H9 (cell line): ENCODE measurements at regions not wholly inside any gene's neighbourhood (a gene's known extent, or its start where the extent isn't known, plus 50 kb on each side); places are given as distances from the start of the nearest gene placed in this dataset.

Experiments used
- DNase-seq: peaks from one replicate; pipeline ENCODE4 v3.0.0-alpha.2; 2017
- H2AFZ ChIP-seq: one replicate; pipeline ENCODE4 v1.6.1; 2013; ENCODE audit warnings: mild to moderate bottlenecking, low read length, control low read depth, moderate library complexity
- H2AK5ac ChIP-seq: 2 replicates; pipeline ENCODE4 v1.6.1; 2013; ENCODE audit warnings: low read length, control low read depth, mixed read lengths; ENCODE audit not compliant: insufficient read length
- H2BK120ac ChIP-seq: one replicate; pipeline ENCODE4 v1.6.1; 2013; ENCODE audit warnings: low read depth, mild to moderate bottlenecking, low read length, control low read depth, inconsistent platforms; ENCODE audit not compliant: poor library complexity, severe bottlenecking
- H2BK12ac ChIP-seq: 2 replicates; pipeline ENCODE4 v1.6.1; 2013; ENCODE audit warnings: low read length, control low read depth, mixed read lengths, low read depth; ENCODE audit not compliant: insufficient read length
- H2BK15ac ChIP-seq: 2 replicates; pipeline ENCODE4 v1.6.1; 2013; ENCODE audit warnings: low read depth, low read length, control low read depth
- H2BK20ac ChIP-seq: one replicate; pipeline ENCODE4 v1.6.1; 2013; ENCODE audit warnings: low read depth, mild to moderate bottlenecking, low read length, control low read depth, inconsistent platforms; ENCODE audit not compliant: poor library complexity, severe bottlenecking
- H2BK5ac ChIP-seq: 2 replicates; pipeline ENCODE4 v1.6.1; 2013; ENCODE audit warnings: low read length, control low read depth, mixed read lengths; ENCODE audit not compliant: insufficient read length
- H3K14ac ChIP-seq: 2 replicates; pipeline ENCODE4 v1.6.1; 2013; ENCODE audit warnings: low read length, control low read depth; ENCODE audit not compliant: insufficient read depth
- H3K18ac ChIP-seq: 2 replicates; pipeline ENCODE4 v1.6.1; 2013; ENCODE audit warnings: low read depth, mild to moderate bottlenecking, mixed read lengths, low read length, control low read depth; ENCODE audit not compliant: insufficient read length
- H3K23ac ChIP-seq: 2 replicates; pipeline ENCODE4 v1.6.1; 2013; ENCODE audit warnings: low read length, control low read depth, mixed read lengths, low read depth; ENCODE audit not compliant: insufficient read length
- H3K23me2 ChIP-seq: 2 replicates; pipeline ENCODE4 v1.6.1; 2013; ENCODE audit warnings: low read depth, mild to moderate bottlenecking, mixed read lengths, low read length, control low read depth; ENCODE audit not compliant: insufficient read length, poor library complexity, severe bottlenecking
- H3K27ac ChIP-seq: 2 replicates; pipeline ENCODE4 v1.5.1; 2013; ENCODE audit warnings: low read length, control low read depth, mixed read lengths, low read depth; ENCODE audit not compliant: insufficient read length
- H3K27me3 ChIP-seq: 2 replicates; pipeline ENCODE4 v1.6.1; 2013; ENCODE audit warnings: low read length, control low read depth, inconsistent platforms; ENCODE audit not compliant: insufficient read depth
- H3K4ac ChIP-seq: 2 replicates; pipeline ENCODE4 v1.6.1; 2013; ENCODE audit warnings: low read depth, mild to moderate bottlenecking, control low read depth, inconsistent platforms, low read length, moderate library complexity
- H3K4me1 ChIP-seq: 2 replicates; pipeline ENCODE4 v1.6.1; 2013; ENCODE audit warnings: low read length, control low read depth, inconsistent platforms; ENCODE audit not compliant: insufficient read depth
- H3K4me2 ChIP-seq: 2 replicates; pipeline ENCODE4 v1.6.1; 2013; ENCODE audit warnings: low read length, control low read depth, mixed read lengths; ENCODE audit not compliant: insufficient read length, insufficient read depth
- H3K56ac ChIP-seq: 2 replicates; pipeline ENCODE4 v1.6.1; 2013; ENCODE audit warnings: low read depth, mild to moderate bottlenecking, mixed read lengths, low read length, control low read depth; ENCODE audit not compliant: insufficient read length
- H3K79me1 ChIP-seq: 2 replicates; pipeline ENCODE4 v1.6.1; 2013; ENCODE audit warnings: low read depth, mild to moderate bottlenecking, moderate library complexity, low read length, control low read depth, inconsistent platforms; ENCODE audit not compliant: insufficient read depth, poor library complexity, severe bottlenecking
- H3K79me2 ChIP-seq: 2 replicates; pipeline ENCODE4 v1.6.1; 2013; ENCODE audit warnings: low read length, control low read depth, inconsistent platforms; ENCODE audit not compliant: insufficient read depth
- H3K9ac ChIP-seq: 2 replicates; pipeline ENCODE4 v1.6.1; 2013; ENCODE audit warnings: low read length, control low read depth, mixed read lengths; ENCODE audit not compliant: insufficient read length; ENCODE audit errors: extremely low read depth
- H3K9me3 ChIP-seq: one replicate; pipeline ENCODE4 v1.6.1; 2013; ENCODE audit warnings: low read depth, low read length, inconsistent platforms; ENCODE audit not compliant: control insufficient read depth
- H3T11ph ChIP-seq: one replicate; pipeline ENCODE4 v1.6.1; 2013; ENCODE audit warnings: mild to moderate bottlenecking, low read length, control low read depth, inconsistent platforms
- H4K20me1 ChIP-seq: one replicate; pipeline ENCODE4 v1.6.1; 2013; ENCODE audit not compliant: control insufficient read depth, insufficient read length, insufficient read depth
- H4K5ac ChIP-seq: 2 replicates; pipeline ENCODE4 v1.6.1; 2013; ENCODE audit warnings: low read depth, mild to moderate bottlenecking, mixed read lengths, low read length, control low read depth; ENCODE audit not compliant: insufficient read length
- H4K8ac ChIP-seq: replicated peaks from 2 replicates; pipeline ENCODE4 v1.6.1; 2013; ENCODE audit warnings: low read length, control low read depth, mixed read lengths, low read depth; ENCODE audit not compliant: insufficient read length
- H4K91ac ChIP-seq: 2 replicates; pipeline ENCODE4 v1.6.1; 2013; ENCODE audit warnings: low read depth, mild to moderate bottlenecking, moderate library complexity, mixed read lengths, low read length, control low read depth; ENCODE audit not compliant: insufficient read length
- H3K27ac Mint-ChIP-seq, 3 experiments: 2 replicates in 2 of 3; 3 replicates in 1 of 3; pipeline ENCODE4 v1.8.0; 2020 to 2021; ENCODE audit warnings: mixed read lengths in 3 of 3, mild to moderate bottlenecking in 1 of 3, moderate library complexity in 1 of 3
- H3K27me3 Mint-ChIP-seq: 2 replicates; pipeline ENCODE4 v1.8.0; 2021; ENCODE audit warnings: low read depth, mild to moderate bottlenecking, moderate library complexity, mixed read lengths
- H3K36me3 Mint-ChIP-seq, 3 experiments: 2 replicates in 2 of 3; 3 replicates in 1 of 3; pipeline ENCODE4 v1.8.0; 2020 to 2021; ENCODE audit warnings: low read depth in 3 of 3, mixed read lengths in 3 of 3; ENCODE audit not compliant: insufficient read depth in 1 of 3
- H3K4me1 Mint-ChIP-seq, 2 experiments: 2 replicates each; pipeline ENCODE4 v1.8.0; 2020; ENCODE audit warnings: mixed read lengths in 2 of 2
- H3K4me3 Mint-ChIP-seq, 2 experiments: 2 replicates in 1 of 2; 3 replicates in 1 of 2; pipeline ENCODE4 v1.8.0; 2020 to 2021; ENCODE audit warnings: mild to moderate bottlenecking in 2 of 2, mixed read lengths in 2 of 2, moderate library complexity in 1 of 2
- H3K9me3 Mint-ChIP-seq, 2 experiments: 2 replicates in 1 of 2; 3 replicates in 1 of 2; pipeline ENCODE4 v1.8.0; 2020; ENCODE audit warnings: mild to moderate bottlenecking in 2 of 2, mixed read lengths in 2 of 2, moderate library complexity in 1 of 2
- CTCF ChIP-seq: fragments of 200-600 bp; sonication (generic); conservative IDR thresholded peaks from 3 replicates; pipeline ENCODE4 v1.8.0; 2021; ENCODE audit warnings: antibody characterized with exemption, mild to moderate bottlenecking
- WGBS: extraction: QIAGEN DNeasy Blood & Tissue Kit; methylation state at CpG from one replicate; pipeline ENCODE4 v1.1.7; 2013; ENCODE audit warnings: missing lambda C conversion rate, low lambda C conversion rate, mixed read lengths; ENCODE audit not compliant: insufficient read length; ENCODE audit errors: extremely low coverage; 5-methylcytosine and 5-hydroxymethylcytosine counted together

- Histone ChIP-seq H4K91ac (no peak overlapping the region), H2BK20ac (no peak overlapping the region), H3K9me3 (no peaks in the 10 kb centered on the region), H3T11ph (no peak overlapping the region), H2AFZ (no peak overlapping the region), H2BK120ac (no peak overlapping the region), H3K14ac (no peak overlapping the region), H2BK15ac (no peak overlapping the region), H3K56ac (no peak overlapping the region), H3K9ac (no peak overlapping the region), H3K4me1 (peaks cover 2% of the 10 kb centered on the region), H3K27me3 (no peaks in the 10 kb centered on the region), H4K20me1 (no peaks in the 10 kb centered on the region), H3K4ac (no peak overlapping the region), H2BK12ac (no peak overlapping the region), H3K79me2 (no peaks in the 10 kb centered on the region), H2BK5ac (no peak overlapping the region), H4K8ac (no peak overlapping the region), H3K27ac (no peak overlapping the region), H3K18ac (no peak overlapping the region), H4K5ac (no peak overlapping the region), H2AK5ac (no peak overlapping the region), H3K4me2 (no peak overlapping the region), H3K23ac (no peak overlapping the region), H3K79me1 (no peaks in the 10 kb centered on the region), H3K23me2 (no peaks in the 10 kb centered on the region)
- peaks cover 0 to 4% of the 10 kb centered on the region in 2 experiments; a peak in 1 of 5 replicates for H3K9me3 Mint-ChIP-seq
- DNase-seq, result no peak
- peaks cover 14 to 24% of the 10 kb centered on the region in 2 experiments for H3K4me1 Mint-ChIP-seq
- no peaks in the 10 kb centered on the region for H3K27me3 Mint-ChIP-seq
- WGBS, result no CpG with 5 or more reads among the region's 3 CpGs
- peaks cover 0 to 7% (median 4%) of the 10 kb centered on the region in 3 experiments; a peak in 5 of 7 replicates for H3K36me3 Mint-ChIP-seq
- no peak overlapping the region for H3K4me3 Mint-ChIP-seq
- TF ChIP-seq CTCF, result no peak
- no peak overlapping the region for H3K27ac Mint-ChIP-seq
These were observed 343.6 kb downstream of the LPIN1 start for GRCh38 chr2:12090072-12090471.
